Esophagus squamous epithelium (tissue), 5 donors: ENCODE measurements at regions not wholly inside any gene's neighbourhood (a gene's known extent, or its start where the extent isn't known, plus 50 kb on each side); places are given as distances from the start of the nearest gene placed in this dataset.

ENCODE experiments used
- DNase-seq: peaks from one replicate; lab custom pipeline; 2025; lab: John Stamatoyannopoulos, UW
- H3K27ac ChIP-seq, 4 donors: fragments of 200-600 bp; sonication (generic); one replicate each; pipeline ENCODE4 v1.5.1; 2016 to 2019; ENCODE audit warnings: mild to moderate bottlenecking in 1 of 4
- H3K27me3 ChIP-seq, 4 donors: fragments of 200-600 bp; sonication (generic); 1 replicate in 3 of 4; 2 replicates in 1 of 4; pipeline versions ENCODE4 v1.5.1 to v1.6.0; 2017 to 2021; ENCODE audit warnings: antibody characterized with exemption in 1 of 4
- H3K36me3 ChIP-seq, 3 donors: fragments of 200-600 bp; sonication (generic); one replicate each; pipeline ENCODE4 v1.5.1; 2016 to 2019
- H3K4me1 ChIP-seq, 3 donors: fragments of 200-600 bp; sonication (generic); one replicate each; pipeline ENCODE4 v1.5.1; 2017 to 2019
- H3K4me3 ChIP-seq, 4 donors: fragments of 200-600 bp; sonication (generic); 1 replicate in 3 of 4; 2 replicates in 1 of 4; pipeline ENCODE4 v1.5.1; 2016 to 2019; ENCODE audit warnings: mild to moderate bottlenecking in 2 of 4, moderate library complexity in 1 of 4
- H3K9me3 ChIP-seq, 3 donors: fragments of 200-600 bp; sonication (generic); one replicate each; pipeline ENCODE4 v1.5.1; 2016 to 2019
- CTCF ChIP-seq, 6 experiments: fragments of 450-650 bp in 4 of 6; fragments of 200-600 bp in 2 of 6; sonication (generic) in 2 of 6; IDR thresholded peaks; one replicate each; pipeline ENCODE4 v1.5.1; 2016 to 2019; ENCODE audit warnings: antibody characterized with exemption in 6 of 6, mild to moderate bottlenecking in 4 of 6, moderate library complexity in 4 of 6
- POLR2A ChIP-seq, 4 donors: fragments of 450-650 bp; IDR thresholded peaks; one replicate each; pipeline ENCODE4 v1.6.1; 2017; ENCODE audit warnings: antibody characterized with exemption in 4 of 4, mild to moderate bottlenecking in 4 of 4, moderate library complexity in 3 of 4
- WGBS, 2 donors: methylation state at CpG; one replicate each; pipeline ENCODE4 v1.1.5; 2018; 5-methylcytosine and 5-hydroxymethylcytosine counted together
- intact Hi-C: fragments of 100-400 bp; cut with DNase I; formaldehyde crosslinking; loops from one replicate; pipeline ENCODE4 v1.15.0; 2022
- donor health status: DM: yes; HTN: yes; CAD: no.

- no peaks in the 10 kb centered on the region for H3K36me3 ChIP-seq
- DNase-seq: no peak
- H3K9me3 ChIP-seq: no peaks in the 10 kb centered on the region
- H3K4me3 ChIP-seq: no peak overlapping the region
- WGBS, 2 donors: 59 to 69% methylated on average over 2 of the region's 2 CpGs
- H3K27ac ChIP-seq: no peak overlapping the region
- no peaks in the 10 kb centered on the region for H3K4me1 ChIP-seq
- intact Hi-C loops: no loop called here
- H3K27me3 ChIP-seq: no peaks in the 10 kb centered on the region
- TF ChIP-seq POLR2A (IDR thresholded peaks at IDR 0.05): no peak
- no peak for TF ChIP-seq CTCF (IDR thresholded peaks at IDR 0.05)
Observed at GRCh38 chr5:126694403-126694802, 82.5 kb upstream of the LMNB1 start.

GRCh38 chr5:126695091-126695490, 81.8 kb upstream of the LMNB1 start:
- Histone ChIP-seq H3K36me3 (no peaks in the 10 kb centered on the region), H3K9me3 (no peaks in the 10 kb centered on the region), H3K27me3 (no peaks in the 10 kb centered on the region), H3K27ac (no peak overlapping the region), H3K4me1 (no peaks in the 10 kb centered on the region), H3K4me3 (no peak overlapping the region)
- 63 to 68% methylated on average over 1 of the region's 1 CpG for WGBS, 2 donors
- no peak for TF ChIP-seq CTCF (IDR thresholded peaks at IDR 0.05)
- TF ChIP-seq POLR2A (IDR thresholded peaks at IDR 0.05): no peak
- no peak for DNase-seq
- intact Hi-C loops: no loop called here

GRCh38 chr5:126707080-126707479, 69.9 kb upstream of the LMNB1 start:
- 78 to 87% methylated on average over 1 of the region's 1 CpG for WGBS, 2 donors
- Histone ChIP-seq H3K36me3 (no peaks in the 10 kb centered on the region), H3K4me3 (no peak overlapping the region), H3K9me3 (no peaks in the 10 kb centered on the region), H3K4me1 (no peaks in the 10 kb centered on the region), H3K27me3 (no peaks in the 10 kb centered on the region), H3K27ac (no peak overlapping the region)
- intact Hi-C loops: no loop called here
- no peak for DNase-seq
- TF ChIP-seq POLR2A (IDR thresholded peaks at IDR 0.05): no peak
- no peak for TF ChIP-seq CTCF (IDR thresholded peaks at IDR 0.05)

- TF ChIP-seq CTCF (IDR thresholded peaks at IDR 0.05): no peak
- H3K4me3 ChIP-seq: no peak overlapping the region
- no peaks in the 10 kb centered on the region for H3K27me3 ChIP-seq
- no peak for DNase-seq
- H3K27ac ChIP-seq: no peak overlapping the region
- intact Hi-C loops: no loop called here
- no peaks in the 10 kb centered on the region for H3K9me3 ChIP-seq
- WGBS, 2 donors: 65 to 70% methylated on average over 3 of the region's 3 CpGs
- no peaks in the 10 kb centered on the region for H3K4me1 ChIP-seq
- H3K36me3 ChIP-seq: no peaks in the 10 kb centered on the region
Observed at GRCh38 chr5:126715765-126716164, 61.2 kb upstream of the LMNB1 start.

GRCh38 chr5:126716861-126717260, 60.1 kb upstream of the LMNB1 start:
- Histone ChIP-seq H3K36me3 (no peaks in the 10 kb centered on the region), H3K27me3 (no peaks in the 10 kb centered on the region), H3K27ac (no peak overlapping the region), H3K4me3 (no peak overlapping the region), H3K9me3 (no peaks in the 10 kb centered on the region), H3K4me1 (no peaks in the 10 kb centered on the region)
- DNase-seq: no peak
- intact Hi-C loops: no loop called here
- 88 to 89% methylated on average over 10 of the region's 10 CpGs for WGBS, 2 donors
- TF ChIP-seq POLR2A (IDR thresholded peaks at IDR 0.05) (no peak), CTCF (IDR thresholded peaks at IDR 0.05) (no peak)
